A204.1 (cell line): ENCODE measurements at regions not wholly inside any gene's neighbourhood (a gene's known extent, or its start where the extent isn't known, plus 50 kb on each side); places are given as distances from the start of the nearest gene placed in this dataset.
"Not testable (repeated sequence)": the region's sequence is repeated elsewhere in the genome, so short reads cannot be mapped to it uniquely, and the experiment has no call there.

Source experiments
- FAIRE-seq: peaks from 2 replicates; lab custom pipeline; 2012; peaks lifted over from hg19 to GRCh38; lab: Jason Lieb, UNC

DNA sequence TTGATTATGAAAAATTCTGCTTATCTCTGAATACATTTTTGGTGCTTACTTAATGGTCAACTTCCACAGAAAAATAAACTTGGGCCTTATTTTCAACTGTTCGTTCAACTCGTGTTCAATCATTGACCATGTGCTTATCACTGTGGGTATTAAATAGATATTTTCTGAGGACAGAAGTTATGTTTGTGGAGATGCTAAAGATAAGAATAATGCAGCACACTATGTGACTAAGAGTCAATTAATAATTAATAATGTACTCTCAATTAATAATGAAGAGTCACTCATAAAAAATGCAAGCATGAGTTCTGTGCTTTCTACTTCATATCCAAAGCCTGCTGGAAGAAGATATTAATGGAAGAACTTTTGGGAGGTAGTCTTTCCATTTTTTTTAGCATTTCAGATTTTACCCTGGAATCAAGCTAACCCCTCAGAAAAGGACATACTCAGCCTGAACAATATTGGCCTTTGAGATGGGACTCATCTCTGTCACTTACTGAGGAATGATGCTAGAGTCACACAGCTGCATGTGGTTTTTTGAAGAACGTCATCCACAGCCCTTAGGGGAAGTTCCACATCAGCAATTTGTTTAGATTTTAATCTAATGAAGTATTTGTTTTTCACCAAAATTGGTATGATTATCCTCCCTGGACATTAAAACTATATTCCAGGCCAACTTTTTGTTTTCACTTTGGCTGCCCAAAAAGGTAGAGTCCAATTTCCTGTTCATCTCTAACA lies 191.9 kb upstream of the CRIM1 start:
- FAIRE-seq: no peak

DNA sequence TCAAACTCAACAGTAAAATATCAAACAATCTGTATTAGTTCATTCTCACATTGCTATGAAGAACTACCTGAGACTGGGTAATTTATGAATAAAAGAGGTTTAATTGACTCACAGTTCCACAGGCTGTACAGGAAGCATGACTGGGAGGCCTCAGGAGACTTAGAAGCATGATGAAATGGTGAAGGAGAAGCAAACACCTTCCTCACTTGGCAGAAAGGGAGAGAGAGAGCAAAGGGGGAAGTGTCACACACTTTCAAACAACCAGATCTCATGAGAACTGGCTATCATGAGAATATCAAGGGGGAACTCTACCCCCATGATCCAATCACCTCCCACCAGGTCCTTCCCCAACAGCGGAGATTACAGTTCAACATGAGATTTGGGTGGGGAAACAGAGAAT lies 198.5 kb upstream of the CRIM1 start:
- FAIRE-seq: not testable (repeated sequence)

DNA sequence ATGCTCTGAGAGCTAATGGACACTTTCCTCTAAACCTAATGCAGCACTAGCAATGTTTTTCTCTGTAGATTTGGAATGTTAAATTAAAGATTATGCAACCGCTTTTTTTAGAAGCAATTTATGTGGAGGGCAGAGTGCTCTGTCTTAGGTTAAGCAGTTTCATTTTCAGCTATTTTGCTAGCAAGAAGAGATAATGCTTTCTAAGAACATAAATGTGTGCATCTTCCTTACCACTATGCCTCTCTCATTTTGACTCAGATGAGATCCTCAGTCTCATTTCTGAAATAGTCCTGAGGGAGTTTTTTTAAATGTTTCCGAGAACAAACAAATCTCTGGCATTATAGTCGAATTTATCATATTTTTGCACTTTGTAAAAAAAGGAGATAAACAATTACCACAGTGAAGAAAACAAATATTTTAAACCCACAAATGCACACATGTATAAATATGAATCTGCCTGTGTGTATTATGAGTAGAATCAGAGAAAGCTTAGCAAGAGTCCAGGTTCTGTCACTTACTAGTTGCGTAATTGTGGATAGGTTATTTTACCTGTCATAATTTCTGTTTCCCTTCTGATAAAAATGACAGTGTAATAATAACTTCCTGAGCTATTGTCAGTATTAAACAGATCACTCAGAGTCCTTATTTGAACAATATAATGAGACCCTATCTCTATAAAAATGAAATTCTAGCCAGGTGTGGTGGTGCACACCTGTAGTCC lies 207.7 kb upstream of the CRIM1 start:
- no peak for FAIRE-seq

DNA sequence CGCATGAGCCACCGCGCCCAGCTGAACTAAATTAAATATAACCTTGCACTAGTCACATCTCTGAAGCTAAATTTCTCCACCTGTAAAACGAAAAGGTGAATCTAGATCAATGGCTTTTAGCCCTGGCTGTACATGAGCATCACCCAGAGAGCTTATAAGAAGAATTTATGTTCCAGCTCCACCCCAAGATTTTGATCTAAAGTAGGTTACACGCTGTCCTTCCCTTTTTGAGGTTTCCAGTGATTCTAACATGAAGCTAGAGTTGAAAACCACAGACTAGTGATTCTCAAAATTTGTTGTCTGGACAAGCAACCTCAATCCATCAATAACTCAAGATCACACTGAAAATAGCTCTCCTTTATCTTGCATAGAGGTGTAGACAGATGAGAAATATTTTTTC lies 208.8 kb upstream of the CRIM1 start:
- FAIRE-seq: no peak

DNA sequence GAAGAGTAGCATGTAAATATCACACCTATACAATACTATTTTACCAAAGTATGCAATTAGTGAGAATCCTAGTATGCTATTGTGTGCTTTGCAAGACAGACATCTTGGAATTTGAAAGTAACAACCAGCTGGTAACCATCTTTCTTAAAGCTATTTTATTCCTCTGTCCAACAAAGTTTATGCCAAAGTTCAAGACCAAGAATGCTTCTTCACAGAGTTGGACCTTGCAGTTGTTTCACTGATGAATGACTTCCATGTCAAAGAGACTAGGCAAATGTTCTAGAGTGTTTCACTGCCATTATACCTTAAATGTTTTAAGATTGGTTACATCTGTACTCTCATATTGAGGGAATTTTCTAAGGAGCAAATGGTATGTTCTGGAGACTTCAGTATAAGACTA lies 215.2 kb upstream of the CRIM1 start:
- no peak for FAIRE-seq

DNA sequence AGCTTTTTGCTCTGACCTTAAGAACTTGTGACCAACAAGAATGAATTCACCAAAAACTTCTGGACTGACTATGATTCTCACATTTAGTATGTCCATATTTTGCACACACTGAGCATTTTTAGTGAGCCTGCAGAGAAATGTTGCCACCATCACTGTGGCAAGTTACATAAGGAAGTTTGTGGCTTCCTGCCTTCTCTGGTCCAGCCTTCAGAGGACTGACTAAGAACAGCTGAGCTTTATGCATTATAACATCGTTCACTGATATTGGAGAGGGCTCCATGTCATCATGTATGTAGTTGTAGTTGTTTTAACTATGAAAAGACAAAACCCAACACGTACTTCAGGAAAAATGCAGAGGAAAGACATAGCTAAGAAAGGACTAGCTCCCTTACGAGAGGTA lies 218.0 kb upstream of the CRIM1 start:
- no peak for FAIRE-seq

DNA sequence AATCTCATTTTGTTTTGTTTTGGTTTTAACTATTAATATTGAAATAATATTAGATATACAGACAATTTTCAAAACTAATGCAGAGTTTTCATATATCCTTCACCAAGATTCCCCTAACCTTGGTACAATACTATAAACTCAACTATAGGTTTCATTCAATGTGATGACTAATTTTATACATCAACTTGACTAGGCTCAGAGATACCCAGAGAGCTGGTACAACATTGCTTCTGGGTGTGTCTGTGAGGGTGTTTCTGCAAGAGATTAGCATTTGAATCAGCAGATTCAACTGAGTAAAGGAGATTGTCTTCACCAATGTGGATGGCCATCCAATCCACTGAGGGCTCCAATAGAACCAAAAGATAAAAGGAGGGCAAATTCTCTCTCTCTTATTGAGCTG lies 221.3 kb upstream of the CRIM1 start:
- no peak for FAIRE-seq

DNA sequence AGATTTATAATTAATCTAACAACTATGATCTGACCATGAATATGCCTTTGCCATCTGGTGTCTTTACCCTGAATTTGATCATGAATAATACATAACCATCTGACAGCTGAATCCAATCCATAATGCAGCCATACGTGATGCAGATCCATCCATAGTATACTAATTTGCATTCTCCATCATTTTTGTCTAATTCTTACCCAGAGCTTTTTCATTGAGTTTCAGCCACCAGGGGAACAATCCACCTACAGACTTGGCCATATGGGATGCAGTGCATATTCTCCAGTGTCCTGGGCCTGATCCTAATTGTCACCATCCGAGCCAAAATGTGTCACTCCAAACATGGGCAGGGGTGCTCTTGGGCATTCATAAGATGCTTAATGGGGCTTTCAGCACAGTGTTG lies 227.2 kb upstream of the CRIM1 start:
- FAIRE-seq: no peak

DNA sequence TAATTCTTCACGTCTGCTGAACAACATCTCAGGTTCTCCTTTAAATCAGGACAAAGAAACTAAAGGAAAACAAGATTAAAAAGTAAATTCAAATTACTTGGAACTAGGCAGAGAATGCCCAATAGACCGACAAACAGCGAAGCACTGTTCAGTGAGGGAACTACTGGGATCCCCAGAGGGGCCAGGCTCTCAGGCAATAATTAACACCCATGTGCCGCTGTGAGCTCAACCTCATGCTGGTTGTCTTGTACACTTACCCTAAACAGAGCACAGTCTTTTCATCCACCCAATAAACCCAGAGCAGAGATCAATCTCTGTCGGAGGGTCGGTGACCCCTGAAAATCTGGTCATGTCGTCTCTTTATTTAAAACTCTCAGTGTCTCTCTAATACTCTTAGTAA lies 229.9 kb upstream of the CRIM1 start:
- no peak for FAIRE-seq

DNA sequence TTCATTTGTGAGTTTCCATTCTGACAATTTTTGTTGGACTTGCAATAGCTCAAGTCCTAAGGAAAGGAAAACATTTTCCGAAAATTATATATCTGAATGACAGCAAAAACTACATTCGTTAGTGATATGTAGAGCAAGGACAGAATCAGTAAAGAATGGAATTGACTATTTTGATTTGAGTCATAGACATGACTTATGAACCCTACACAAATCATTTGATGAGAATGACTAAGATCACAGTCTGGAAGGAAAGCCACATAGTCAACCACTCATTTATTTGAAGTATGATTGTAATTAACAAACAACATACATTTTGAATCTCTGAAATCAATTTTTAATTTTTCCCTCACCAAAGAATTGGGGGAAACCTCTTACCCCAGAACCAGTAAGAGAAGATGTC lies 231.6 kb upstream of the CRIM1 start:
- FAIRE-seq: no peak

DNA sequence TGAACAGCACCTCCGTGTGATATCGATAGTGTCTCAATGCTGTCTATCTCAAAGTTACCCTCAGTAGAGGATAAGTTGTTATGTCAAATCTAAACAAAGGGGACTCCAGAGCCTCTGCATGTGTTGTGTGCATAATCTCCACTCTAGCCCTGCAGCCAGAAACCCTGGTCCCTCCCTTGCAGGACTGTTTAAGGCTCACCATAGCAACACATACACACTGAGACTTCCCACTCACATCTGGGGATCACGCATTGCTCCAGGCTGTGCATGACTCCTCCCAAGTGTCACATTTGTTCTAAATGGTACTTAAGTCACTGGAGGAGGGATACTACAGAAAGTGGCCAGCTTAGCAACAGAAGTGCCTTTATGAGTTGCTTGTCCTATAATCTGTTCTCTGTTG lies 258.6 kb upstream of the CRIM1 start:
- FAIRE-seq: no peak

DNA sequence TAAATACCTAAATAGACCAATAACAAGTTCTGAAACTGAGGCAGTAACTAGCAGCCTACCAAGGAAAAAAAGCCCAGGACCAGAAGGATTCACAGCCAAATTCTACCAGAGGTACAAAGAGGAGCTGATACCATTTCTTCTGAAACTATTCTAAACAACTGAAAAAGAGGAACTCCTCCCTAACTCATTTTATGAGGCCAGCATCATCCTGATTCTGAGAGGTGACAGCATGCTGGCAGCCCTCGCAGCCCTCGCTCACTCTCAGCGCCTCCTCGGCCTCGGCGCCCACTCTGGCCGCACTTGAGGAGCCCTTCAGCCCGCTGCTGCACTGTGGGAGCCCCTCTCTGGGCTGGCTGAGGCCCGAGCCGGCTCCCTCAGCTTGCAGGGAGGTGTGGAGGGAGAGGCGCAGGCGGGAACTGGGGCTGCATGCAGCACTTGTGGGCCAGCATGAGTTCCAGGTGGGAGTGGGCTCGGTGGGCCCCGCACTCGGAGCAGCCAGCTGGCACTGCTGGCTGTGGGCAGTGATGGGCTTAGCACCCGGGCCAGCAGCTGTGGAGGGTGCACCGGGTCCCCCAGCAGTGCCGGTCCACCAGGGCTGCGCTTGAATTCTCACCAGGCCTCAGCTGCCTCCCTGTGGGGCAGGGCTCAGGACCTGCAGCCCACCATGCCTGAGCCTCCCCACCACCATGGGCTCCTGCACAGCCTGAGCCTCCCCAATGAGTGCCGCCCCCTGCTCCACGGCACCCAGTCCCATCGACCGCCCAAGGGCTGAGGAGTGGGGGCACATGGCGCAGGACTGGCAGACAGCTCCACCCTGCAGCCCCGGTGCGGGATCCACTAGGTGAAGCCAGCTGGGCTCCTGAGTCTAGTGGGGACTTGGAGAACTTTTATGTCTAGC lies 263.5 kb upstream of the CRIM1 start:
- FAIRE-seq: not testable (repeated sequence)

DNA sequence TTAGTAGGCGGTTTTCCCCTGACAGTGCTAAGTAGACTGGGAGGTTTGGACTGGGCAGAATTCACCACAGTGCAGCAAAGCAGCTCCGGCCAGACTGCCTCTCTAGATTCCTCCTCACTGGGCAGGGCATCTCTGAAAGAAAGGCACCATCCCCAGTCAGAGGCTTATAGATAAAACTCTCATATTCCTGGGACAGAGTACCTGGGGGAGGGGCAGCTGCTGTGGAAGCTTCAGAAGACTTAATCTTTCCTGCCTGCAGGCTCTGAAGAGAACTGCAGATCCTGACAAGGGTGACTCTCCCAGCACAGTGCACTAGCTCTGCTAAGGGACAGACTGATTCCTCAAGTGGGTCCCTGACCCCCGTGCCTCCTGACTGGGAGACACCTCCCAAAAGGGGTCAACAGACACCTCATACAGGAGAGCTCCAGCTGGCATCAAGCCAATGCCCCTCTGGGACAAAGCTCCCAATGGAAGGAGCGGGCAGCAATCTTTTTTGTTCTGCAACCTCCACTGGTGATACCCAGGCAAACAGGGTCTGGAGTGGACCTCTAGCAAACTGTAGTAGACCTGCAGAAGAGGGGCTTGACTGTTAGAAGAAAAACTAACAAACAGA lies 266.8 kb upstream of the CRIM1 start:
- FAIRE-seq: no peak

DNA sequence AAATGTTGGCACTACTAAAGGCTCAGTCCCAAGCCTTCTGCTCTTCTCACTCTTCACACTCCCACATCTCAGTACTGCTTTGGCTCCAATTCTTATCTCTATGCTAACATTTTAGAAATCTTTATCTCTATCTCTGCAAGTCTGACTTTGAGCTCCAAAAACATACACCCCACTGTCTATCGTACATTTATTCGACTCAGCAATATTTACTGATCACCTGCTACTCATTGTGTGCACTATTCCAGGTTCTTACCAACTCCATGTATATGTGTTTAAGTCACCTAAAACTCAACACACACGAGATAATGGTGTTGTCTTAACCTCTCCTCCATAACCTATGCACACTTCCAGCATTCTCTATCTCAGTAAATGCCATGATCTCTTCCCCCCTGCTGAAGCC lies 268.2 kb upstream of the CRIM1 start:
- no peak for FAIRE-seq

DNA sequence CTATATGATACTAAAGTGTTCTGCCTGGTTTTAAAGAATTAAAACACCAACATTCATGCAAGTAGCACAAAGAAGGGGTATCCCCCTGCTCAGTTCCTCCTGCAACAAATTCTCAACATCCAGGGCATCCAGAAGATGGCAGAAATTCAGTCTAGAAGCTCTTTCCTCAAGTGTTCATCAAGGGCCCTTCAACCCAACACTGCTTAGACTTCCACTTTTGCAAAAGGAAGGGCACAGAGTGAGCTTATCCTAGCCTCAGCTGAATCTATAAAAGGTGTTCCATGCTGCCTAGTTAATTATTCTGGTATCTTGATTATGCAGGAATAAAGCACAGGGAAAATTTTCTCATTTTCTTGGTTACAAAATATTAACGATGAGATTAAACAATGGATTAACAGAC lies 275.8 kb upstream of the CRIM1 start:
- no peak for FAIRE-seq

DNA sequence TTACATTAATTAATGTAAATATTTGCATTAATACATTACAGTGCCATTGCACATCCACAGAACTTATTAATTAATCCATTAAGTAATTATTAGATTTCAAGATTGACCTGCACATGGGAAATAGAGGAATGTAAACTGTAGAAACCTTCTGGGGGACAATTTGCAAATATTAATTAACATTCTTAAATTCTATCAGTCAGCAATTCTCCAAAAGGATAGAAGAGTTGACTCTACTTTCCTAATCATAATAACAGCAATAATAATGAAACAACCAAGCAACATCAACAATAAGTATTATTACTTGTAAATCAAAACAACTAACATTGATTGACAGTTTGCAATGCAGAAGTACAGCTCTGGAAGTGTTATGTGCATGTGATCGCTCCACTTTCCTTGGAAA lies 281.6 kb upstream of the CRIM1 start:
- no peak for FAIRE-seq

DNA sequence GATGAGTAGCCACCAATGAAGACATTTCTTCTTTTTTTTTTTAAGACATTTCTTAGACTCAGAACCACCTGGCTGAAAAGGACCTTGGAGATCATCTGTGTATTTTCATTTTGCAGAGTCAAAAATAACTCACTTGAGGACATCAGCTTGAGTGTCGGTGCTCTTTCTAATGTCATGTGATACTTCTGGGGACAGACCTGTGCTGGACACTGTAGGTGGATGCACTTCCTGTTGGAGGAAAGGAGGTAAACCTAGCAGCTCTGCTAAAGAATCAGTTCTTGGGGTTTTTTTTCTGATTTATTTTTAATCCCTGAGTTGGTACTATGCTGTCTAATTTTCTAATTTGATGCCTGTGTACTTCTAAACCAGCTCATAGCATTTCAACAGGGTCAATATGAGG lies 283.9 kb upstream of the CRIM1 start:
- no peak for FAIRE-seq

DNA sequence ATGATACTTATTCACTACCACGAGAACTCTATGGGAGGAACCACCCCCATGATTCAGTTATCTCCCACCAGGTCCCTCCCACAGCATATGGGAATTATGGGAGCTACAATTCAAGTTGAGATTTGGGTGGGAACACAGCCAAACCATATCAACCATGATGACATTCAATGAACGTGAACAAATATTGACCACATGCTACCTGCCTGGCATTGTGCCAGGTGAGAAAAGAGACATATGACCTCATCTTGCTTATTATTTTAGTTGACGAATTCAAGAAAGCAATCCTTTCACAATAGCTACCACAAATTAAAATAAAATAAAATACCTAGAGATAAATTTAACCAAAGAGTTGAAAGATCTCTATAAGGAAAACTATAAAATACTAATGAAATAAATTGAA lies 286.5 kb upstream of the CRIM1 start:
- no peak for FAIRE-seq

DNA sequence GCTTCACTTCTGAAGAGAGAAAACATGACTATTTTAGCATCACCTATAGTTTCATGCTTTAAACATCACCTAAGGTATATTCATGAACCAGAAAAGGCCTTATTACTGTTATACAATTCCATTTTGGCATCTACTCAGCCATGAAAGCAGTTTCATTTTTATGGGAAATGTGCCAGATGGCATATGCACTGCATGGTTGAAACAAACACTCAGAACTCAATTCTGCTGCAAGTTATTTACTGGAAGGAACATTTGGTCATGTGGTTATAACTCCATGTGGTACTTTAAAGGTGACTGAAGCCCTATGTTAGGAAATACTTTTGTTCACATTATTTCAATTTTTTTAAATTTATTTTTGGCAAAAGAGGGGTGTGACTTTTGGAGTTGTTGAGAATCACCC lies 287.5 kb upstream of the CRIM1 start:
- no peak for FAIRE-seq

DNA sequence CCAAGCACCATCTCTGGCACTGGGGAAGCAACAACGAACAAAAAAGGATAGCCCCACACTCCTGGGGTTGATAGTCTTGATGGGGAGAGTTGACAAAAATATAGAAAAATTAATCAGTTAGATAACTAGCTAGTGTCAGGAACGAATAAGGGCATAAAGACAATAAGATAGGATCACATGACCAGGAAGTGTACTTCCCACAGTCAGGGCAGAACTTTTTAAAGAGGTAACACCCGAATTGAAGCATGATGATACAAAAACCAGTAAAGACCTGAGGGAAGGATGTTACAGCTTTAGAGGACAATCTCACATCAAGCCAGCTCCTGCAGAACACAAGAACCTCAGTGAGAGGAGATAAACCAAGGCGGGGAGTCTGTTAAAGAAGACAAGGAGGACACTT lies 295.4 kb upstream of the CRIM1 start:
- no peak for FAIRE-seq

DNA sequence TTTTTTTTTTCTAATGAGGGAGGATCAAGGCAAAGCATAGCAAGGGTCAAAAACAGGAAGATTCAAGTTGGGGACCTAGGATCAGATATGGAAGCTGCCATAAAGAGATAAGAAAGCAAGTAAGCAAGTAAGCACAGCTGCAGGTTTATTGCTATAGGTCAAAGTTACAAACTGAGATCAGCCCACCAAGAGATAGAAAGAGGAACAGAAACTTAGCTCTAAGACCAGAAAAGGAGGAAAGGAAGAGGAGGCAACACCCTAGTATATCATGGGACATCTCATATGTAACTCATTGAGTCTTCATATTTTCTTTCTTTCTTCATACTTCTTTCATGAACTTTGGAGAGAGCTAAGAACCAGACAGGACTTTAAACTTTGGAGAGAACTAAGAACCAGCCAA lies 295.9 kb upstream of the CRIM1 start:
- FAIRE-seq: no peak

DNA sequence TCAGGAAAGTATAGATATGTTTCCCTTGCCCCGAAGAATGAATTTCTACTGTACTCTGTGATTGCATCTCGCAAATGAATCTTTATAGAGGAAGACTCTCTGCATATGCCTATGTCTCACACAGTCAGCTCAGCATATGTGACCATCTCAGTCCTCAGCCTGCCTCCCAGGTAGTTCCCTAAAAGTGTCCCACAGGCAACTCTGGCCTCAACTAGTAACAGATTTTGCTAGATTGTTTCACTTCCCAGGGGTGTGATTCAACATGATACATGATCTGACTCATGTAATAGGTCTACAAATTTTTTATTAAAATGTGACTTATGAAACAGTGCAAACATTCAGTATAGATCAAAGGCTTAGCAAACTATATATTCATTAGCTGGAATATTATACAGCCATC lies 296.6 kb upstream of the CRIM1 start:
- FAIRE-seq: no peak

DNA sequence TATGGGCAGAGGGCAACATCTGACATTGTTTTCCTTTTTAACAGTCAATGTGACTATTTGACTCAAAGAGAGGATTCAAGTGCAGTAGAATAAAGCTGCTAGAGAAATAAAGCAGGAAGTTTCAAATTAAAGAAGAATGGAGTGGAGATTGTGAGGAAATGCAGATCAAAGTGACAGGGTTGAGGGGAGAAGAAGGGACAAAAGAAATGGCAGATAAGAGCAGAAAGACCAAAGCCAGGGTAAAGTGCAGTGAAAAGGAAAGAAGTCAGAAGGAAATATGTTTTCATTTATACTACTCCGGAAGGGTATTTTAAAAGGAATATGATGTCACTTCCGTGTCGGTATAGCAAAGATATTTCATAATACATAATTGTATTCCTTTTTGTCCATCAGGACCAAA lies 297.5 kb upstream of the CRIM1 start:
- no peak for FAIRE-seq
